GM21825 (cell line): ENCODE measurements at regions not wholly inside any gene's neighbourhood (a gene's known extent, or its start where the extent isn't known, plus 50 kb on each side); places are given as distances from the start of the nearest gene placed in this dataset.

Experiments used
- ATAC-seq: cut with Tn5 transposase; IDR thresholded peaks from one replicate; pipeline ENCODE4 v1.9.1; 2021; ENCODE audit warnings: mild to moderate bottlenecking, moderate library complexity; ENCODE audit not compliant: unreplicated experiment

DNA sequence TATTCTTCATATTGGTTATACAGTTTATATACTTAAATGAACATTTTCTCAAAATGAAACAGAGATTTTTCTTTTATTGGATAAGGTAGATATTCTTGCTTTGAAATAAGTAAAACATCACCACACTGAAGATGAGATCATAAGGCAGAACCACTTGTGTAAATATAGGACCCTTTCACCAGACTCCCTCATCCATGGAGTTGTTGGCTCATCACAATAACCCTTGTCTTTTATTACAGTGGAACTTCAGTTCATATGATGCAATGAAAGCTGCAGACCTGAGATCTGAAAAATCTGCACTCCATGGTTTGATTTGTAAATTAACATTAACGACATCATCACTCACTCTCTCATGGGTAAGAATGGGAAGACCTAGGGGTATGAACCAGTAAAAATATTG is 51.9 kb upstream of the DBX2 start:
- ATAC-seq = no peak

DNA sequence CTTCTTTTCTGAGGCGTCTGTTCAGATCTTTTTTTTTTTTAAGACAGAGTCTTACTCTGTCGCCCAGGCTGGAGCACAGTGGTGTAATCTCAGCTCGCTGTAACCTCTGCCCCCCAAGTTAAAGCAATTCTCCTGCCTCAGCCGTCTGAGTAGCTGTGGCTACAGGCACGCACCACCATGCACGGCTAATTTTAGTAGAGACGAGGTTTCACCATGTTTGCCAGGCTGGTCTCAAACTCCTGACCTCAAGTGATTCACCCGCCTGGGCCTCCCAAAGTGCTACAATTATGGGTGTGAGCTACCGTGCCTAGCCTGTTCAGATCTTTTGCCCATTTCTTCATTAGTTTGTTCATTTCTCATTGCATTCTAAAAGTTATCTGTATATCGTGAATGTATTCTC is 55.1 kb upstream of the DBX2 start:
- no peak for ATAC-seq

DNA sequence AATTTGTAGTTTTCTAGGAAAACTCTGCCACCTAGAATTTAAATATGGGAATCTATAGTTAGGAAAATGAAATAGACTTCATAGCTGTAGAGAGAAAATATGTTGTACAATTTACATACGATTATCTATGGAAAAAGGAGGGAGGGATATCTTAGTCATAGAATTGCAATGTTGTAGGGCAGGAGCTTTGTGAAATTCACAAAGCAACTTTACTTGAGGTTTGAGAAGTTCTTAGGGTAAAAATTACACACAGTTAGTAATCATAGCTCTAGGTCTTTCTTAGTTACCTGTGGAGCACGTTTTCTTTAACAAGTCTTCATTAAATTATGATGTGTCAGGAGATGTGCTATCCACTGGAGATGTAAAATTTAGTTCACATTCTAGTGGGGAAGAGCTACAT is 61.4 kb upstream of the DBX2 start:
- no peak for ATAC-seq

DNA sequence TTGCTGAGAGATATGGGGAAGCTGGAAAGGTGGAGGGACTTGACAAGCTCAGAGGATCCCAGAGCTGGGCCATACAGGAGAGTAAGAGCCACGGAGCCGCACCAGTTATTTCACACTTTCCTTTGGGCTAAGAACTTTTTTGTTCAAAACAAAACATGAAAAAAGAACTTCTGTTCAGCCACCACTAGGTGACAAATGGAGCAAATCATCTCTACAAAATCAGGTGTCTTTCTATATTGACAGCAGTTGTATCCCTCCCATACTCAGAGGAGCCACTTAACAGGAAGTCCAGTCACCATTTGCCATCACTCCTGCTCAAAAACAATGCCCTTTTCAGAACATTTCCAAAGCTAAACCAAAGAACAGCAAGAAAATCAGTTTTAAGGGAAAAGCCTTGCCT is 70.3 kb upstream of the DBX2 start:
- ATAC-seq = no peak

DNA sequence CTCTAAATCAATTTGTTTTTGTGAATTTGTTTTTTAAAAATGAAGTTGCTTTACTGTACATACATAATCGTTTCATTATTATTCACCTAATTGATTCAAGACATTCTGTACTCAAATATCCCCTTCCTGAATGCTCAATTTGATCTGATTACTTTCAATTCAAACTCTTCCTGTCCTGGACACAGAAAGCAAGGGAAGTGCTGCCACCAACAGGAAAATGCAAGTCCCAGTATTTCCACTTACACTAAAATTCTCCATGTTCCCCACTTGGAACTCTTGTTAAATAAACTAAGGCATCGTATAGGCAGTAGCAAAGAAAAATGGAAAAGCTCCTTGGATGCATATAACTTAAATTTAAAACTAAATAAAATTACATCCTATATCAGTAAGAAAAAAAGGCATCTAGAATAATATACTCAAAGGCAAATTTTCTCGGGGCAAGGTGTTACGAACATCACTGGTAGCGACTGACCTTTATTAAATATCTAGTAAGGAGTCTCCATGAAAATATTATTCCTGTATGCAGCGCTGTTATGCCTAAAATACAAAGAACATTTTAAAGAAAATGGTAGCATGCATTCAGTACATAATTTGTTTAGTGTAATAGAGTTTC is 72.0 kb upstream of the DBX2 start:
- ATAC-seq = no peak

DNA sequence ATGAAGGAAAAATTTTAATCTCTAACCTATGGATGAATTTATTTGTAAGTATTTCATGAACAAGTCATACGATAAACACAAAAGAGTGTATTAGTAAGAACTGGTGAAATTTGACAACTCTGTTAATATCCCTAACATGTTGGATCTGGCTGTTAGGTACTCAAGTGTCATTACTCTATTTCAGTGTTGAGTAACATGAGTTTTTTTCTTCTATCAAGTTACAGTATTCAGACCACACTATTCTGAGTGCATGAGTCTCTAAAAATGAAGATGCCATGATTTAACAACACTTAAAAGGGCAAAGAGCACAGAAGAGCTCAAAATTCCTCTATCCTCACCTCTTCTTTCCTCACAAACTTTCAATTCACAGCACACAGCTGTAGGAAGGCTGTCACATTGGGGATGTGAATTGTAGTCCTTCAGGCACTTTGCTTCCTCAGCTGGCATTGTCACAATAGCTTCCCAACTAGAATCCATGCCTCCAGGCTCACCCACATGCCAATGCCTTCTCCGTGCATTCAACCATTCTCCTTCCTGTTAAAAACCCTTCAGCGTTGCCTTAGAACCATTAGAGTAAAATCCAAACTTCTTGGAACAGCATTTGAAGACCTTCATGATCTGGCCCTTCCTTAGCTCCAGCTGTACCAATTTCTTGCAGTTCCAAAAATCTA is 73.7 kb upstream of the DBX2 start:
- ATAC-seq = no peak

DNA sequence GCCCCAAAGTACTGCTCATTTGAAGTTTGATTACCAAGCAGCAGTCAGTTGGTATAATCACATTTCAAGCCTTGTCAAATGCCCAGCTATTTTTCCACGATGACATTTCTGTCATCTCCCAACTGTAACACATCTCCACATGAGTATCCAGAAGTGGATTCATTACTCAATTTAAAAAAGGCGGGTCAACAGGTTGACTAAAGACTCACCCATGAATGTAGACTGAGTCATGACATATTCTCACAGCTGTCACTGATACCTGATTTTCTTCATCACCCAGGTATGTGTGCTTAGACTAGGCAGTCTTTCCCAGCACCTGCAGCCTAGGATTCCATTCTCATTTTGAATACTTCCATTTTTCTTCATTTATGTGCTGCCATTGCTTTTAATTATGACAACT is 75.1 kb upstream of the DBX2 start:
- no peak for ATAC-seq

DNA sequence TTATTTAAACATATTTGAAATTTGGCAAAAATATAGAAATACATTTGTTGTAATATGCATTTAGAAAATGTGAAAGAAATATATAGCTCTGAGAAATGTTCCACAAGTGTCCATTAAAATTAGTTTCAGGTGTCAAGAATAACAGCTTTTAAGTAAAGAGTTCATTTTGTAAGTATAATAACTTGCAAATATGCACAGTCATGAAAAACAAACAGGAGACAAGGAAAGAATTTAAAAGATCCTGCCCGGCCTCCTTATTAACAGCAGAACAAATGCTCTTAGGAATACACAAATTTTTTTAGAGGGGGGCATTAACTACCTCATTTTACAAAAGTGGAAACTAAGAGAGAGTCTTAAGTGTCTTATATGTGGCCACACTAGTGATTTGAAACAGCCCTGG is 77.7 kb upstream of the DBX2 start:
- ATAC-seq = no peak

DNA sequence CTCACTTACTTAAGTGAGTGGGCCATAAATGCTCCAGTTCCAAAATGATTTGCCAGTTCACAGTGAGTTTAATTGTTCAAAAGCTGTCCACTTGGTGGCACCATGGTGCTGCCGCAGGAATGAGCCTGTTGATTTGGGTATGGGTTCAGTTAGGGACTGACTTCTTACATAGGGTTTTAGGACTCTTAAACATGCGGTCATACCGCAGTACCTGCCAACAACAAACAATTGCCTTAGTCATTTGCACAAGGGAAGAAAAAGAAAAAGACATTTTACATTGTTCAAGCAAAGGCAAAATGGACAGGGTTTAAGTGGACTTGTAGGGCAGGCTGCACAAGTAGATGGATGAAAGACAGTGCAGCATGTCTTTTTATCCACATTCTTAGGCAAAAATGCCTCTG is 80.0 kb upstream of the DBX2 start:
- ATAC-seq = peak; percentile 75

DNA sequence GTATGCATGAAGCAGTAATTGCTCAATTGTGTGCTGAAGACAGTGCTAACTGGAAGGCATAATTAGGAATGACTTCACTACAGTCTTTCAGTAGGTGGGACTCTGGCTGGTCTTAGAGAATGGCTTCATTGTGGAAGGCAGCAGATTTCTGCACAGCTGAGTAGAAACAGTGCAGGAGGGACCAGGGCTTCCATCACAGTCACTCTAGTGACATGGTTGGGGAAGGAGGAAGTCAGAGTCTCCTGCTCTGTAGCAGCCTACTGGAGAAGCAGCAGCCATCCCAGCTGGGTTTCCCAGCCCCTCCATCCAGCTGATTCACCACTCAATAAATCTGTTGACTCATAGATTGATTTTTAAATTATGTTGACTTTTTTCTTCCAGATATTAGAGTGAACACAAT is 80.6 kb upstream of the DBX2 start:
- no peak for ATAC-seq

DNA sequence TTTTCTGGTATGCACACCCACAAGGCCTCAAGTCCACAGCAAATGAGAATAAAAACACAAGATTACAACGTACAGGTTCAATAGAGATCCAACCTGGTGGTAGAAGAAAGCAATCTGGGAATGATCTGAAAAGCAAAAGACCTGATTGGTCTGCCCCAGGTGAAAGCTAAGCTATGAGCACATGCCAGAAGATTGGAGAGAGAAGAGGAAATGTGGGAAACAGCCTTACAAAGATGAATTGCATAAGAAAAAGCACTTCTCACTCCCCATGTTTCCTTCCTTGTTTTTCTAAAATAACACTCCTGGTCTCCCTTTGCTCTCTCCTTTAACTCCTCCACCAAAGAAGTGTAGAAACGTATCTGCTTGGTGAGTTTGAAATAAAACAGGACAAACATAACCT is 77.3 kb upstream of the ANO6 start:
- ATAC-seq = no peak

DNA sequence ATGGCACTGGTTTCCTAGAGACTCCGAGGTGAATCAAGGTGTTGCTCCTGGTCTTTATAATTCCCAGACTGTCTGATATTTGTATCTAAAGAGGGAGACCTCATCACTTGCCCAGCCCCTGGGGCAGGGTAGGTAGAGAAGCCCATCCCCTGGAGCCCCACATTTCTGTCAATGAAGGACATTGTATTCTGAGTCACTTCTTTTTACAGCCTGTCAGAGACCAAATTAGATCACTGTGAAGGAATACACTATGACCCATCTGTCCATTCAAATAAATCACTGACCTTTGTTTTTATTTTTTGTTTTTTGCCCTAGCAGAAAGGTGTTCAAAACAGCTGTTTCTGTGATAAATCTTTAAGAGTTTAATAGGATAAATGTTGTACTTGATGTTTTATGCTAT is 67.9 kb upstream of the ANO6 start:
- ATAC-seq = no peak

DNA sequence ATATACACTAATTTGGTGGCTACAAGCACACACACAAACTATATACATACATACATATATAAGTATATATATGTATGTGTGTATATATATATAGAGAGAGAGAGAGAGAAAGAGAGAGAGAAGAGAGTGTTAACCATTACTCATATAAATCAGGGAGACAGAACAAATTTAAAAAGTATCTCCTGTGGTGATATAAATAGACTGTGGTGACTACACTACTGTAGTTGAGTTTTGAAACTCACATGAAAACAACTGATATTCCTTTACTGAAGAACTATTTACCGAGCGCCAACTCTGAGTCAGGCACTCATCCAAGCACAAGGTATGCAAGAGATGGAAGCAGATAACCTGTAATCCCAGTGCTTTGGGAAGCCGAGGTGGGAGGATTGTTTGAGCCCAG is 67.3 kb upstream of the ANO6 start:
- ATAC-seq = no peak

DNA sequence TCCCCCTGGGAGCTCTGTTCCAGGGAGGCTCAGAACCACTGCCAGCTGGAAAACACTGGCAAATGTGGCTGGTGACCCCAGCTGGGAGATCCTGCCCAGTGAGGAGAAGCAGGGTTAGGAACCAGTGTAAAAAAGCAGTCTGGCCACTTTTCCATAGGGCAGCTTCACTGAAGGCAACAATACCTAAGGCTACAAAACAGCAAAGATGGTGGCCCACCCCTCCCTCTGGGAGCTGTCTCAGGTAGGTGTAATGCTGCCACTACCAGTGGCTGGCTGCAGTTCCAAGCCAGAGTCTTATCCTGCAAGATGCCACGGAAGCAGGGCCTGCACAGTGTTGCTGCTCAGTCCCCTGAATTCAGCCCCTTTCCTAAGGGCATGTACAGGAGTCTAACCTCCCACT is 50.6 kb upstream of the ANO6 start:
- no peak for ATAC-seq

DNA sequence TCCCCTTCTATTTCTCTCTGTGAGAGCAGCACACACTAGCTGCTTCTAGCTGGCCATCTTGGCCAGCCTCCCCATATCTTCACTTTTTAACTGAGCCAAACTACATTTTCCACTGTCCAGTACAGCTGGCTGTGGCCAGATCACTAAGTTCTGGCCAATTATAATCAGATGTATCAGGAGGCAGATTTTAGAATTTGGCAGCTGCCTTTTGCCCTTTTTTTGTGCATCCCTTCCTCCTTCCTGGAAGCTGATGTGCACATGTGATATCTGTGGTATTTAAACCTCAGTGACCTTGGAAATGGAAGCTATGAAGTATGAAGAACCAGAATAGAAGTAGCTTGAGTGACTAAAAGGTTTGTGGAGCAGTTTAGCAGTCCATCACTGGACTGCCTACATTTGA is 49.8 kb upstream of the ANO6 start:
- ATAC-seq = no peak
